RWPE2 (cell line): ENCODE measurements at regions not wholly inside any gene's neighbourhood (a gene's known extent, or its start where the extent isn't known, plus 50 kb on each side); places are given as distances from the start of the nearest gene placed in this dataset.

ENCODE experiments used
- ATAC-seq: fragments of 200-7000 bp; cut with Tn5 transposase; 3 replicates; pipeline ENCODE4 v1.9.1; 2021; ENCODE audit warnings: low read depth
- DNase-seq: peaks from one replicate; pipeline ENCODE4 v3.0.0-alpha.2; 2020; ENCODE audit warnings: low spot score
- H3K27ac ChIP-seq: fragments of 450-650 bp; 2 replicates; pipeline ENCODE4 v1.5.1; 2017; ENCODE audit warnings: mild to moderate bottlenecking; ENCODE audit not compliant: poor library complexity, severe bottlenecking
- H3K27me3 ChIP-seq: fragments of 250-450 bp; sonication (Bioruptor Pico); 2 replicates; pipeline ENCODE4 v1.5.1; 2021; ENCODE audit warnings: mild to moderate bottlenecking, moderate library complexity; ENCODE audit not compliant: insufficient read depth, poor library complexity, severe bottlenecking
- H3K36me3 ChIP-seq: fragments of 250-450 bp; sonication (Bioruptor Pico); 2 replicates; pipeline ENCODE4 v1.5.1; 2020; ENCODE audit warnings: low read depth, mild to moderate bottlenecking, moderate library complexity
- H3K4me1 ChIP-seq: fragments of 250-450 bp; sonication (Bioruptor Pico); 2 replicates; pipeline ENCODE4 v1.5.1; 2021; ENCODE audit warnings: mild to moderate bottlenecking, moderate library complexity; ENCODE audit not compliant: insufficient read depth, poor library complexity, severe bottlenecking
- H3K4me3 ChIP-seq: fragments of 250-450 bp; sonication (Bioruptor Pico); 2 replicates; pipeline ENCODE4 v1.5.1; 2021; ENCODE audit warnings: mild to moderate bottlenecking, moderate library complexity; ENCODE audit not compliant: severe bottlenecking
- H3K9me3 ChIP-seq: fragments of 250-450 bp; sonication (Bioruptor Pico); 2 replicates; pipeline ENCODE4 v1.5.1; 2021; ENCODE audit warnings: mild to moderate bottlenecking, moderate library complexity; ENCODE audit not compliant: severe bottlenecking
- CTCF ChIP-seq: fragments of 450-650 bp; IDR thresholded peaks from one replicate; pipeline ENCODE4 v1.5.1; 2017; ENCODE audit warnings: mild to moderate bottlenecking, moderate library complexity; ENCODE audit not compliant: poor library complexity, severe bottlenecking

- H3K27ac ChIP-seq, result no peak overlapping the region
- DNase-seq, result no peak
- H3K36me3 ChIP-seq, result no peaks in the 10 kb centered on the region
- H3K9me3 ChIP-seq, result no peaks in the 10 kb centered on the region
- no peak for TF ChIP-seq CTCF
- H3K4me1 ChIP-seq, result no peaks in the 10 kb centered on the region
- ATAC-seq, result no peak
- H3K27me3 ChIP-seq, result no peaks in the 10 kb centered on the region
- H3K4me3 ChIP-seq, result no peak overlapping the region
Observed at GRCh38 chr12:91344408-91344807, 161.8 kb upstream of the DCN start.

GRCh38 chr12:91343010-91343409, 160.4 kb upstream of the DCN start:
- DNase-seq (no peak), ATAC-seq (no peak)
- H3K4me3 ChIP-seq, result no peak overlapping the region
- no peaks in the 10 kb centered on the region for H3K27me3 ChIP-seq
- no peaks in the 10 kb centered on the region for H3K9me3 ChIP-seq
- no peaks in the 10 kb centered on the region for H3K36me3 ChIP-seq
- H3K27ac ChIP-seq, result no peak overlapping the region
- TF ChIP-seq CTCF, result no peak
- H3K4me1 ChIP-seq, result no peaks in the 10 kb centered on the region

- H3K4me1 ChIP-seq, result no peaks in the 10 kb centered on the region
- H3K27ac ChIP-seq, result no peak overlapping the region
- no peaks in the 10 kb centered on the region for H3K9me3 ChIP-seq
- H3K4me3 ChIP-seq, result no peak overlapping the region
- ATAC-seq (no peak), DNase-seq (no peak)
- no peak for TF ChIP-seq CTCF
- H3K27me3 ChIP-seq, result no peaks in the 10 kb centered on the region
- H3K36me3 ChIP-seq, result no peaks in the 10 kb centered on the region
Observed at GRCh38 chr12:91339106-91339505, 156.5 kb upstream of the DCN start.

GRCh38 chr12:91335699-91336098, 153.1 kb upstream of the DCN start:
- Histone ChIP-seq H3K4me3 (no peak overlapping the region), H3K4me1 (no peaks in the 10 kb centered on the region), H3K27me3 (no peaks in the 10 kb centered on the region), H3K36me3 (no peaks in the 10 kb centered on the region), H3K27ac (no peak overlapping the region), H3K9me3 (no peaks in the 10 kb centered on the region)
- no peak for TF ChIP-seq CTCF
- DNase-seq, result no peak
- no peak for ATAC-seq

GRCh38 chr12:91333966-91334365, 151.3 kb upstream of the DCN start:
- H3K27me3 ChIP-seq, result no peaks in the 10 kb centered on the region
- no peak for DNase-seq
- no peak for ATAC-seq
- H3K4me3 ChIP-seq, result no peak overlapping the region
- TF ChIP-seq CTCF, result no peak
- no peaks in the 10 kb centered on the region for H3K36me3 ChIP-seq
- H3K27ac ChIP-seq, result no peak overlapping the region
- no peaks in the 10 kb centered on the region for H3K9me3 ChIP-seq
- H3K4me1 ChIP-seq, result no peaks in the 10 kb centered on the region
